MM.1S (cell line): ENCODE measurements at regions not wholly inside any gene's neighbourhood (a gene's known extent, or its start where the extent isn't known, plus 50 kb on each side); places are given as distances from the start of the nearest gene placed in this dataset.
"Not testable (repeated sequence)": the region's sequence is repeated elsewhere in the genome, so short reads cannot be mapped to it uniquely, and the experiment has no call there.

Source experiments
- CTCF ChIP-seq: fragments of 300-600 bp; sonication (generic); IDR thresholded peaks from 2 replicates; pipeline ENCODE4 v1.5.1; 2016; ENCODE audit warnings: antibody characterized with exemption, low read length, mixed read lengths
- EZH2 ChIP-seq: fragments of 300-600 bp; sonication (generic); optimal IDR thresholded peaks from 2 replicates; pipeline ENCODE3; 2017; ENCODE audit warnings: low read depth, mild to moderate bottlenecking, antibody characterized with exemption, low read length, mixed read lengths
- EZH2phosphoT487 ChIP-seq: fragments of 300-600 bp; sonication (generic); IDR thresholded peaks from 2 replicates; pipeline ENCODE4 v1.6.1; 2018; ENCODE audit warnings: antibody characterized with exemption, low read length

- not testable (repeated sequence) for TF ChIP-seq CTCF, EZH2phosphoT487, EZH2
These were observed 377.1 kb downstream of the ANAPC1 start for GRCh38 chr2:111506936-111507335.
